ENCODE measurements at regions not wholly inside any gene's neighbourhood (a gene's known extent, or its start where the extent isn't known, plus 50 kb on each side); places are given as distances from the start of the nearest gene placed in this dataset.

- TF ChIP-seq TEAD4 (IDR thresholded peaks at IDR 0.05) (no peak), YY1 (IDR thresholded peaks at IDR 0.05; ENCODE audit: low read depth) (no peak), NFIC (IDR thresholded peaks at IDR 0.05) (no peak), ZBTB7A (IDR thresholded peaks at IDR 0.05; ENCODE audit: low read depth) (no peak), RAD21 (IDR thresholded peaks at IDR 0.05; ENCODE audit: low read depth) (no peak), TCF12 (IDR thresholded peaks at IDR 0.05; ENCODE audit: low read depth) (no peak), TAF1 (IDR thresholded peaks at IDR 0.05; ENCODE audit: low read depth) (no peak), EGR1 (IDR thresholded peaks at IDR 0.05) (no peak), CREB1 (IDR thresholded peaks at IDR 0.05; ENCODE audit: low read depth) (no peak), CEBPB (IDR thresholded peaks at IDR 0.05) (no peak), EP300 (IDR thresholded peaks at IDR 0.05; ENCODE audit: borderline replicate concordance) (no peak), FOXM1 (IDR thresholded peaks at IDR 0.05; ENCODE audit: borderline replicate concordance, low read depth) (no peak)
- TF ChIP-seq, protein P1, sequence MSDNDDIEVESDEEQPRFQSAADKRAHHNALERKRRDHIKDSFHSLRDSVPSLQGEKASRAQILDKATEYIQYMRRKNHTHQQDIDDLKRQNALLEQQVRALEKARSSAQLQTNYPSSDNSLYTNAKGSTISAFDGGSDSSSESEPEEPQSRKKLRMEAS (IDR thresholded peaks at IDR 0.05), result no peak
- TF ChIP-seq, protein P2, sequence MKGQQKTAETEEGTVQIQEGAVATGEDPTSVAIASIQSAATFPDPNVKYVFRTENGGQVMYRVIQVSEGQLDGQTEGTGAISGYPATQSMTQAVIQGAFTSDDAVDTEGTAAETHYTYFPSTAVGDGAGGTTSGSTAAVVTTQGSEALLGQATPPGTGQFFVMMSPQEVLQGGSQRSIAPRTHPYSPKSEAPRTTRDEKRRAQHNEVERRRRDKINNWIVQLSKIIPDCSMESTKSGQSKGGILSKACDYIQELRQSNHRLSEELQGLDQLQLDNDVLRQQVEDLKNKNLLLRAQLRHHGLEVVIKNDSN (IDR thresholded peaks at IDR 0.05), result no peak
- TF ChIP-seq, protein P3, sequence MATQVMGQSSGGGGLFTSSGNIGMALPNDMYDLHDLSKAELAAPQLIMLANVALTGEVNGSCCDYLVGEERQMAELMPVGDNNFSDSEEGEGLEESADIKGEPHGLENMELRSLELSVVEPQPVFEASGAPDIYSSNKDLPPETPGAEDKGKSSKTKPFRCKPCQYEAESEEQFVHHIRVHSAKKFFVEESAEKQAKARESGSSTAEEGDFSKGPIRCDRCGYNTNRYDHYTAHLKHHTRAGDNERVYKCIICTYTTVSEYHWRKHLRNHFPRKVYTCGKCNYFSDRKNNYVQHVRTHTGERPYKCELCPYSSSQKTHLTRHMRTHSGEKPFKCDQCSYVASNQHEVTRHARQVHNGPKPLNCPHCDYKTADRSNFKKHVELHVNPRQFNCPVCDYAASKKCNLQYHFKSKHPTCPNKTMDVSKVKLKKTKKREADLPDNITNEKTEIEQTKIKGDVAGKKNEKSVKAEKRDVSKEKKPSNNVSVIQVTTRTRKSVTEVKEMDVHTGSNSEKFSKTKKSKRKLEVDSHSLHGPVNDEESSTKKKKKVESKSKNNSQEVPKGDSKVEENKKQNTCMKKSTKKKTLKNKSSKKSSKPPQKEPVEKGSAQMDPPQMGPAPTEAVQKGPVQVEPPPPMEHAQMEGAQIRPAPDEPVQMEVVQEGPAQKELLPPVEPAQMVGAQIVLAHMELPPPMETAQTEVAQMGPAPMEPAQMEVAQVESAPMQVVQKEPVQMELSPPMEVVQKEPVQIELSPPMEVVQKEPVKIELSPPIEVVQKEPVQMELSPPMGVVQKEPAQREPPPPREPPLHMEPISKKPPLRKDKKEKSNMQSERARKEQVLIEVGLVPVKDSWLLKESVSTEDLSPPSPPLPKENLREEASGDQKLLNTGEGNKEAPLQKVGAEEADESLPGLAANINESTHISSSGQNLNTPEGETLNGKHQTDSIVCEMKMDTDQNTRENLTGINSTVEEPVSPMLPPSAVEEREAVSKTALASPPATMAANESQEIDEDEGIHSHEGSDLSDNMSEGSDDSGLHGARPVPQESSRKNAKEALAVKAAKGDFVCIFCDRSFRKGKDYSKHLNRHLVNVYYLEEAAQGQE (IDR thresholded peaks at IDR 0.05; ENCODE audit: low read depth), result no peak
These were observed 91.5 kb upstream of the PRDM11 start for GRCh38 chr11:45054956-45055355.

GRCh38 chr11:45056529-45056928 is 89.9 kb upstream of the PRDM11 start:
- TF ChIP-seq FOXM1 (IDR thresholded peaks at IDR 0.05; ENCODE audit: borderline replicate concordance, low read depth) (no peak), NFIC (IDR thresholded peaks at IDR 0.05) (no peak), TEAD4 (IDR thresholded peaks at IDR 0.05) (no peak), ZBTB7A (IDR thresholded peaks at IDR 0.05; ENCODE audit: low read depth) (no peak), TAF1 (IDR thresholded peaks at IDR 0.05; ENCODE audit: low read depth) (no peak), CEBPB (IDR thresholded peaks at IDR 0.05) (no peak), RAD21 (IDR thresholded peaks at IDR 0.05; ENCODE audit: low read depth) (no peak), EP300 (IDR thresholded peaks at IDR 0.05; ENCODE audit: borderline replicate concordance) (no peak), CREB1 (IDR thresholded peaks at IDR 0.05; ENCODE audit: low read depth) (no peak), EGR1 (IDR thresholded peaks at IDR 0.05) (no peak)
- TF ChIP-seq, protein P3 (IDR thresholded peaks at IDR 0.05; ENCODE audit: low read depth), result no peak
- TF ChIP-seq, protein P2 (IDR thresholded peaks at IDR 0.05), result no peak
- TF ChIP-seq, protein P1 (IDR thresholded peaks at IDR 0.05), result no peak

GRCh38 chr11:45057938-45058646 is 88.3 kb upstream of the PRDM11 start:
- TF ChIP-seq TEAD4 (IDR thresholded peaks at IDR 0.05) (no peak), EGR1 (IDR thresholded peaks at IDR 0.05) (no peak), CEBPB (IDR thresholded peaks at IDR 0.05) (no peak), NFIC (IDR thresholded peaks at IDR 0.05) (no peak), RAD21 (IDR thresholded peaks at IDR 0.05; ENCODE audit: low read depth) (no peak)

DNA sequence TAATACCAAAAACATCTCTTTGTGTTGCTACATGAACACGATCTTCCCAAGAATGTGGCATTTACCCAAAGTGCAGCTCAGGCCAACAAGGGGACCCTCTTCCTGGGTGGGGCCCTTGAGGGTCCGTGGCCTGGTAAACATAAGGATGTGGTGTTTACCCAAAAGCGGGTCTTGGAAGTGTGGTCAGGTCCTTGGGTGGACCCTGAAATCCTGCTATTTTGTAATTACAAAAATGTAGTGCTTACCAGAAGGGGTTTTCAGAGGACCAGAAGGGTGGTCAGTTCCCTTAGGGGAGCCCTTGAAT is 87.8 kb upstream of the PRDM11 start:
- TF ChIP-seq YY1 (IDR thresholded peaks at IDR 0.05; ENCODE audit: low read depth) (no peak), FOXM1 (IDR thresholded peaks at IDR 0.05; ENCODE audit: borderline replicate concordance, low read depth) (no peak), ZBTB7A (IDR thresholded peaks at IDR 0.05; ENCODE audit: low read depth) (no peak), TEAD4 (IDR thresholded peaks at IDR 0.05) (no peak), RAD21 (IDR thresholded peaks at IDR 0.05; ENCODE audit: low read depth) (no peak), NFIC (IDR thresholded peaks at IDR 0.05) (no peak), CEBPB (IDR thresholded peaks at IDR 0.05) (no peak), CREB1 (IDR thresholded peaks at IDR 0.05; ENCODE audit: low read depth) (no peak), TCF12 (IDR thresholded peaks at IDR 0.05; ENCODE audit: low read depth) (no peak), TAF1 (IDR thresholded peaks at IDR 0.05; ENCODE audit: low read depth) (no peak), EP300 (IDR thresholded peaks at IDR 0.05; ENCODE audit: borderline replicate concordance) (no peak)
- TF ChIP-seq, protein P3 (IDR thresholded peaks at IDR 0.05; ENCODE audit: low read depth), result no peak

Measured in Ishikawa (cell line).